AML-193 (cell line): ENCODE measurements at regions not wholly inside any gene's neighbourhood (a gene's known extent, or its start where the extent isn't known, plus 50 kb on each side); places are given as distances from the start of the nearest gene placed in this dataset.

ENCODE experiments used
- DNase-seq, 2 experiments: peaks; one replicate each; lab custom pipeline; 2025; lab: John Stamatoyannopoulos, UW

GRCh38 chr18:57202881-57203280 is 56.0 kb downstream of the BOD1L2 start:
- no peak for DNase-seq

- no peak for DNase-seq
These were observed 58.8 kb downstream of the BOD1L2 start for GRCh38 chr18:57205641-57206040.

- DNase-seq = no peak
These were observed 60.4 kb downstream of the BOD1L2 start for GRCh38 chr18:57207124-57207916.

GRCh38 chr18:57208047-57208446 is 61.2 kb downstream of the BOD1L2 start:
- DNase-seq = no peak

GRCh38 chr18:57209713-57210106 is 62.8 kb downstream of the BOD1L2 start:
- DNase-seq = no peak

- peak in 1 of 2 experiments; percentile 3 for DNase-seq
These were observed 63.3 kb downstream of the BOD1L2 start for GRCh38 chr18:57210107-57210715.

GRCh38 chr18:57210716-57211411 is 64.0 kb downstream of the BOD1L2 start:
- no peak for DNase-seq

- no peak for DNase-seq
These were observed 64.5 kb downstream of the BOD1L2 start for GRCh38 chr18:57211412-57211750.

GRCh38 chr18:57211776-57212175 is 64.9 kb downstream of the BOD1L2 start:
- no peak for DNase-seq

GRCh38 chr18:57212678-57213077 is 65.8 kb downstream of the BOD1L2 start:
- DNase-seq = no peak

- DNase-seq = no peak
These were observed 68.1 kb downstream of the BOD1L2 start for GRCh38 chr18:57214976-57215375.

GRCh38 chr18:57218281-57218680 is 71.4 kb downstream of the BOD1L2 start:
- DNase-seq = no peak

- DNase-seq = no peak
These were observed 73.1 kb downstream of the BOD1L2 start for GRCh38 chr18:57219964-57220363.

- DNase-seq = no peak
These were observed 73.6 kb downstream of the BOD1L2 start for GRCh38 chr18:57220480-57220879.

- no peak for DNase-seq
These were observed 74.1 kb downstream of the BOD1L2 start for GRCh38 chr18:57220930-57221483.

- DNase-seq = no peak
These were observed 76.4 kb downstream of the BOD1L2 start for GRCh38 chr18:57223144-57223870.

- no peak for DNase-seq
These were observed 84.1 kb downstream of the BOD1L2 start for GRCh38 chr18:57230861-57231585.

- no peak for DNase-seq
These were observed 85.0 kb downstream of the BOD1L2 start for GRCh38 chr18:57231864-57232263.

GRCh38 chr18:57234346-57234745 is 87.5 kb downstream of the BOD1L2 start:
- DNase-seq = no peak

- no peak for DNase-seq
These were observed 95.0 kb downstream of the BOD1L2 start for GRCh38 chr18:57241869-57242268.

- no peak for DNase-seq
These were observed 95.4 kb downstream of the BOD1L2 start for GRCh38 chr18:57242285-57242684.
